Esophagus (tissue), 2 donors: ENCODE measurements at regions not wholly inside any gene's neighbourhood (a gene's known extent, or its start where the extent isn't known, plus 50 kb on each side); places are given as distances from the start of the nearest gene placed in this dataset.

Experiments used
- H3K27ac ChIP-seq, 2 donors: one replicate each; pipeline ENCODE4 v1.5.1; 2013; ENCODE audit warnings: low read depth in 2 of 2, mild to moderate bottlenecking in 2 of 2, inconsistent platforms in 1 of 2, low read length in 1 of 2, moderate library complexity in 1 of 2
- H3K27me3 ChIP-seq, 2 donors: one replicate each; pipeline ENCODE4 v1.6.1; 2013; ENCODE audit warnings: low read length in 2 of 2, control low read depth in 1 of 2, mild to moderate bottlenecking in 1 of 2; ENCODE audit not compliant: insufficient read depth in 2 of 2, control insufficient read depth in 1 of 2
- H3K36me3 ChIP-seq, 2 donors: one replicate each; pipeline ENCODE4 v1.6.1; 2013; ENCODE audit warnings: low read length in 1 of 2; ENCODE audit not compliant: control insufficient read depth in 2 of 2, insufficient read depth in 2 of 2
- H3K4me1 ChIP-seq, 2 donors: one replicate each; pipeline ENCODE4 v1.6.1; 2013; ENCODE audit warnings: low read length in 1 of 2; ENCODE audit not compliant: control insufficient read depth in 2 of 2, insufficient read depth in 2 of 2
- H3K4me3 ChIP-seq, 2 donors: one replicate each; pipeline ENCODE4 v1.5.1; 2013; ENCODE audit warnings: low read length in 2 of 2, mild to moderate bottlenecking in 2 of 2, low read depth in 1 of 2, moderate library complexity in 1 of 2
- H3K9me3 ChIP-seq, 2 donors: one replicate each; pipeline ENCODE4 v1.6.1; 2013; ENCODE audit warnings: mild to moderate bottlenecking in 2 of 2, low read depth in 1 of 2, low read length in 1 of 2, moderate library complexity in 1 of 2; ENCODE audit not compliant: control insufficient read depth in 2 of 2, insufficient read depth in 1 of 2
- WGBS, 2 donors: extraction: QIAGEN DNeasy Blood & Tissue Kit; methylation state at CpG; one replicate each; pipeline ENCODE4 v1.1.7; 2013; 5-methylcytosine and 5-hydroxymethylcytosine counted together
- donor health status: healthy with polysubstance abuse.
- donor health status: Bipolar disorder and iron deficiency.

DNA sequence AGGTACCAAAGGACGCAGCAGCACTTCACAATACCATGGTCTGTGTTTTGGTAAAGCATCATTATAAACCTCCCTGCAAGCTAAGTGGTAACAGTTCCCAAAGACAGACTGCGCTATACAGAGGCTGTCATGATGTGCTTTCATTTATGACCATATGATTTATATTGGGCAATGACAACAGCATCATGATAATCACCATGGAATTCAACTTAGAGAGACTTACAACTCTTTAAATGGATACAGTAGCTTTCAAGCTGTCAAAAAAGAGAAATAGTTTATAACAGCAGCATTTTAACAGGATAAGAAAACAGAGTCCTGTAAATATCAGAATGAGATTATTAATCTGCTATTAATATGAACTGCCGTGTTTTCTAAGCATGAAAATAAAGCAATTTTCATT is 341.7 kb downstream of the GPR37 start:
- H3K9me3 ChIP-seq: no peaks in the 10 kb centered on the region
- no peaks in the 10 kb centered on the region for H3K27me3 ChIP-seq
- H3K4me1 ChIP-seq: no peaks in the 10 kb centered on the region
- no peak overlapping the region for H3K27ac ChIP-seq
- WGBS, 2 donors: 68 to 74% methylated on average over 3 of the region's 3 CpGs
- no peaks in the 10 kb centered on the region for H3K36me3 ChIP-seq
- no peak overlapping the region for H3K4me3 ChIP-seq

DNA sequence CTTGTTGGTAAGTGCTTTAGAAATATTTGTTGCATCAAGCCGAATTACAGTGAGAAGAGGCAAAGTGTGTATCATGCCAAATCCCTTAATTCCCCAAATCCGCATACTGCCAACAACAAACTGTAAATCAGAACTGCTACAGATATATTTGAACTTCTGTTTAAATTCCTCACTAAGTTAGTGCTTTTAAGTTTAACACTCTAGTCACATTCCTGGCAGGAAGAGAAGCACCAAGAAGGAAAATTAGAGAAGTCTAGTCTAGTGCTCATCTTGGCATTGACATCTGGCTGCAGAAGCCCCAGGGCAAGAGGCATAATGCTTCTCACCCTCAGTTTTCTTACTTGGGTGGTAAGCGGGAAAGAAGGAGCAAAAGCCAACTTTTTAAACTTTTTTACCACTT is 343.5 kb downstream of the GPR37 start:
- no peaks in the 10 kb centered on the region for H3K27me3 ChIP-seq
- no peaks in the 10 kb centered on the region for H3K9me3 ChIP-seq
- H3K27ac ChIP-seq: no peak overlapping the region
- whole genome bisulfite sequencing, 2 donors: 45 to 62% methylated on average over 3 of the region's 3 CpGs
- no peak overlapping the region for H3K4me3 ChIP-seq
- H3K4me1 ChIP-seq: no peaks in the 10 kb centered on the region
- no peaks in the 10 kb centered on the region for H3K36me3 ChIP-seq

DNA sequence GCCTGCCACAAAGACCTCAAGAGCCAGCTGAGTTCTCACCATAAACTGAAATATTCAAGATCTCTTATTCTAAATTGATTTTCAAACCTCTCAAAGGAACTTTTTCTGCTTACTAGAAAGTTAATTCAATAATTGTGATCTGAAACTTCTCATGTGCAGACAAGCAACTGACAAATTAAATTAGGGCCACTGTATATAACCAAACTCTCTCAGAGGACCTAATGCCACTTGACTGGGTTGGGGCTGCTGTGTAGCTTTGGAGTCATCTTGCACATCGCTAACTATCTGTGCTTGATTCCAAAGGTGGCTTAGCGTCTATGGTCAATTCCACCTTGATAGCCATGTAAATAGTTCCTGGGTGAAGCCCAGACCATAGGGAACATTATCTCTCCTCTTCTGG is 345.2 kb downstream of the GPR37 start:
- Histone ChIP-seq H3K9me3 (no peaks in the 10 kb centered on the region), H3K4me1 (no peaks in the 10 kb centered on the region), H3K4me3 (no peak overlapping the region), H3K27ac (no peak overlapping the region), H3K27me3 (no peaks in the 10 kb centered on the region), H3K36me3 (no peaks in the 10 kb centered on the region)
- WGBS, 2 donors: 63 to 86% methylated on average over 2 of the region's 2 CpGs

DNA sequence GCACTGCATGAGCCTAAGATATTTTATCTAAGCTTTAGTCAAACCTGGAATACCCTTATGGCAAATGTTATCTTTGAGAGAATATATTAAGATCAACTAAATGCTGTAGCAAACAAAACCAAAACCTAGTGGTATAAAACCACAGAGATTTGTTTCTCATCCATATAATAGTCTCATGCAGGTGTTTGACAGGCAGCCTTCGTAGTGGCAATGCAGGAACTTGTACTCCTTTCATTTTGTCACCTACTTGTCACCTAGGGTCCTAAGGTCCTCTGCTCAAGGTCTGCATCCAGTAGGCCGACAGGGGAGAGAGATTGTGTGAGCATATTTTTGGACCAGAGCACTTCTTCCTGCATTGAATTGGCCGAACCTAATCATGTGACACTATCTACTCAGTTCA is 352.6 kb downstream of the GPR37 start:
- H3K4me3 ChIP-seq: no peak overlapping the region
- H3K4me1 ChIP-seq: no peaks in the 10 kb centered on the region
- H3K9me3 ChIP-seq: no peaks in the 10 kb centered on the region
- H3K36me3 ChIP-seq: no peaks in the 10 kb centered on the region
- 39 to 40% methylated on average over 3 of the region's 3 CpGs for WGBS, 2 donors
- no peaks in the 10 kb centered on the region for H3K27me3 ChIP-seq
- H3K27ac ChIP-seq: no peak overlapping the region

DNA sequence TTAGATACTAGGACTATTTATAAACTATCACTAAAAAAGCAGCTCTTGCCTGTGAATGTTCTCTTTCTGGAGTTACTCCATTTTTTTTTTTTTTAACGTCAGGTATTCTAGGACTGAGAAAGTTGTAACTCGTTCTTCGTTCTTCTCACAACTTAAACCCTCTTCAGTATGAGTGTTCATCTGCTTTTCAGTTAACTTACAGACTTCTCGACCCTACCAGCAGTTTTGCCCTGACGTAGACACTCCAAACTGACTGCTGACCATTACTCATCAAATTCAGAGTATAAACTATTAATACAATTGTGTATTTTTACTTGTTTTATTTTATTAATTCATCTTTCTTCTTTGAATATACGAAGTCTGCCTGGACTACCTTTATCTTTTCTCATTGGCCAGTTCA is 353.1 kb downstream of the GPR37 start:
- no peaks in the 10 kb centered on the region for H3K36me3 ChIP-seq
- no peak overlapping the region for H3K27ac ChIP-seq
- no peaks in the 10 kb centered on the region for H3K9me3 ChIP-seq
- no peaks in the 10 kb centered on the region for H3K27me3 ChIP-seq
- no peaks in the 10 kb centered on the region for H3K4me1 ChIP-seq
- H3K4me3 ChIP-seq: no peak overlapping the region
- WGBS, 2 donors: 60% methylated on average over 6 of the region's 6 CpGs

DNA sequence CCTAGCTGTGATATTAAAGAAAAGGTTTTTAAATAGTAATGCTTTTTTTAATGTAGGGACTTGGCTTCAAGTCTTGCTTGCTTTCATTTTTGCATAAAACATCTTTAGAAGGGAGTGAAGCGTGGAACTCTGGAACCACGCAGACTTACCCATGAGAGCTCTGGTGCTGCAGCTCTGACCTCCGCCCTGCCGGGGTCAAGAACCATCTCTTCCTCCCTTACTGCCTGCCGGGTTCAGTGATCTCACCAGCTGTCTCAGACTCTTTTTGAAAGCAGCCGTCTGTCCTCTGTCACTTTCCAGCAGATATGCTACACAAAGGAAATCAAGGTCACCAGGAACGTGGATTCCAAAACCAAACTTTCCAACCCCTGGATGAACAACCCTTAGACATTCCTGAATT is 353.8 kb downstream of the GPR37 start:
- H3K36me3 ChIP-seq: no peaks in the 10 kb centered on the region
- H3K4me3 ChIP-seq: no peak overlapping the region
- WGBS, 2 donors: 52 to 57% methylated on average over 7 of the region's 7 CpGs
- H3K4me1 ChIP-seq: no peaks in the 10 kb centered on the region
- no peaks in the 10 kb centered on the region for H3K9me3 ChIP-seq
- no peak overlapping the region for H3K27ac ChIP-seq
- no peaks in the 10 kb centered on the region for H3K27me3 ChIP-seq

DNA sequence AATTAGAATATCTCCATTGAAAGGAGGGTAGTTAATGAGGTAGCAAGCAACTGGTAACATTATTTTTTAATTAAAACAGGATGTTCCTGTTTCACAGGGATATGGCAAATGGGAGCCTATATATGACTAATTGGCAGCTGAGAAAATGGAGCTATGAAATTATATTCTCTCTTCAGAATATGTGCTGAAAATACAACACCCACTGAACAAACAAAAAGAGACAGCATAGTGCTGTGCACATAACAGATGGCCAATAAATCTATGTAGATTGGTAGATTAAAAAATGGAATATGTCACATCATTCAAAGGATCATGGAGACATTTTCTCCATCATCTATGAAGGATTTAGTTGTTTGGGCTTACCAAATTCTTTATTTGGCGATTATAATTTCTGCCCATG is 362.0 kb downstream of the GPR37 start:
- Histone ChIP-seq H3K4me3 (no peak overlapping the region), H3K9me3 (no peaks in the 10 kb centered on the region), H3K36me3 (no peaks in the 10 kb centered on the region), H3K27me3 (no peaks in the 10 kb centered on the region), H3K4me1 (no peaks in the 10 kb centered on the region), H3K27ac (no peak overlapping the region)
- 77 to 81% methylated on average over 1 of the region's 1 CpG for WGBS, 2 donors

DNA sequence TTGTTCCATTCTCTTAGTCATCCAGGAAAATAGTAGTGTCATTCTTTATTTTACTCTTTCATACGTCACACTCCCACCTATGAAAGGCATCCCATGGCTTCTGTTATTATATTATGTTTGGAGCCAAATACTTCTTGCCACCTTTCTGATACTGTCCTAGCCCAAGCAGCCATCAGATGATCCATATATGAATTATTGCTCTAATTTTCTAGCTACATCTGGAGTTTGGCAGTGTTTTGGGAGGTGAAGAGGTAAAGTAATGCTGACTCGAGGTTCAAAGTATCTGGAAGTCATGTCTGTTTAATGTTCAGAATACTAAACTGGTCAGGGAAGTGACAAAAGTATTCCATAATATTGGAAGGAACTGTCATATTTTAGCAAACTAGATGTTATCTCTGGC is 362.5 kb downstream of the GPR37 start:
- no peak overlapping the region for H3K27ac ChIP-seq
- no peaks in the 10 kb centered on the region for H3K9me3 ChIP-seq
- 58 to 72% methylated on average over 2 of the region's 2 CpGs for WGBS, 2 donors
- H3K27me3 ChIP-seq: no peaks in the 10 kb centered on the region
- no peaks in the 10 kb centered on the region for H3K4me1 ChIP-seq
- no peak overlapping the region for H3K4me3 ChIP-seq
- no peaks in the 10 kb centered on the region for H3K36me3 ChIP-seq

DNA sequence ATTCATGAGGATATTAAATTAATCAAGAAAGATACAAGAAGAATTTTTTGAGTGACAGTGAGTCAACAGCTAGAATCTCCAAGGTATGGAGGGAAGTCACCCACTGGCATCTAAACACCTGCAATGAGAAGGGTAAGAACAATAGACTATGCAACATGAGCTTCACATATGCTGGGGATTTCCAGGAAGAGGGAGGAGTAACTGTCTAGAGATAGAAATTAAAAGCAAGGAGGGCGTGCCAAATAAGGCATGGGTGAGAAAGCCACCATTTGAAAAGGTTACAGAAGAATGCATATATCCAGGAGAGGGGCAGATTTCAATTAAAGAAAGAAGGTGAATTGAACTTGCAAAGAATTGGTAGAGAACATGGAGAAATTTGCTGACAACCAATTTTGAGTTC is 365.7 kb downstream of the GPR37 start:
- no peaks in the 10 kb centered on the region for H3K27me3 ChIP-seq
- 61 to 83% methylated on average over 1 of the region's 1 CpG for WGBS, 2 donors
- no peaks in the 10 kb centered on the region for H3K4me1 ChIP-seq
- H3K36me3 ChIP-seq: no peaks in the 10 kb centered on the region
- no peak overlapping the region for H3K27ac ChIP-seq
- H3K9me3 ChIP-seq: no peaks in the 10 kb centered on the region
- no peak overlapping the region for H3K4me3 ChIP-seq

DNA sequence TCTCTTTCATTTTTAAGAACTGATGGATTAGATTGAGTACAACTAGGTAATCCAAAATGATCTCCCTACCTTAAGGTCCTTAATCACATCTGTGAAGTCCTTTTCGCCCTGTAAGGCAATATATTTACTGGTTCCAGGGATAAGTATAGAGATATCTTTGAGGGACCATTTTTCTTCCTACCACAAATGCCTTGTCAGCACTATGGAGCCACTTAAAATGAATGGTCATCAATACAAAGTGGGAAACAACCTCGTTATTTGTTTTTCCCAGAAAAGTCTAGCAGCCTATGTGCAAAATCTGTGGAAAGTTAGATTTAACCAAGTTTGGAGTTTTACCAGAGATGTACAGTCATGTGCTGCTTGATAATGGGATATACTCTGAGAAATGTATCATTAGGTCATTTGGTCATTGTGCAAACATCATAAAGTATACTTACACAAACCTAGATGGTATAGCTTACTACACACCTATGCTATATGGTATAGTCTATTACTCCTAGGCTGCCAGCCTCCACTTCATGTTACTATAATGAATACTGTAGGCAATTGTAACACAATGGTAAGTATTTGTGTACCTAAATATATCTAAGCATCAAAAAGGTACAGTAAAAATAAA is 366.2 kb upstream of the TMEM229A start:
- Histone ChIP-seq H3K9me3 (no peaks in the 10 kb centered on the region), H3K27me3 (no peaks in the 10 kb centered on the region), H3K27ac (no peak overlapping the region), H3K4me1 (no peaks in the 10 kb centered on the region), H3K4me3 (no peak overlapping the region), H3K36me3 (no peaks in the 10 kb centered on the region)
- WGBS, 2 donors: 81 to 83% methylated on average over 2 of the region's 2 CpGs
